Heart left ventricle (tissue), 16 donors: ENCODE measurements at regions not wholly inside any gene's neighbourhood (a gene's known extent, or its start where the extent isn't known, plus 50 kb on each side); places are given as distances from the start of the nearest gene placed in this dataset.

Source experiments
- ATAC-seq, 4 donors: fragments of 200-7000 bp; cut with Tn5 transposase; one replicate each; pipeline ENCODE4 v1.9.1; 2020 to 2022; ENCODE audit warnings: moderate library complexity in 4 of 4, mild to moderate bottlenecking in 3 of 4, moderate number of reproducible peaks in 1 of 4
- DNase-seq, 5 donors: peaks; one replicate each; pipeline ENCODE4 v3.0.0-alpha.2; 2020
- H3K27ac ChIP-seq, 12 donors: fragments of 200-600 bp; sonication (generic) in 4 of 12; one replicate each; pipeline versions ENCODE4 v1.5.0 to v1.8.0; 2016 to 2022; ENCODE audit warnings: mild to moderate bottlenecking in 2 of 12
- H3K27me3 ChIP-seq, 9 donors: fragments of 200-600 bp; sonication (generic) in 2 of 9; one replicate each; pipeline versions ENCODE4 v1.5.1 to v1.8.0; 2016 to 2022; ENCODE audit warnings: mild to moderate bottlenecking in 3 of 9
- H3K36me3 ChIP-seq, 9 donors: fragments of 200-600 bp; sonication (generic) in 2 of 9; one replicate each; pipeline versions ENCODE4 v1.5.0 to v1.8.0; 2018 to 2022; ENCODE audit warnings: mild to moderate bottlenecking in 2 of 9
- H3K4me1 ChIP-seq, 12 donors: fragments of 200-600 bp; sonication (generic) in 4 of 12; one replicate each; pipeline versions ENCODE4 v1.5.0 to v1.8.0; 2016 to 2022; ENCODE audit warnings: mild to moderate bottlenecking in 3 of 12
- H3K4me3 ChIP-seq, 12 donors: fragments of 200-600 bp; sonication (generic) in 4 of 12; one replicate each; pipeline versions ENCODE4 v1.5.0 to v1.8.0; 2017 to 2022; ENCODE audit warnings: mild to moderate bottlenecking in 9 of 12, moderate library complexity in 4 of 12
- H3K9me3 ChIP-seq, 12 donors: fragments of 200-600 bp; sonication (generic) in 4 of 12; one replicate each; pipeline versions ENCODE4 v1.5.0 to v1.8.0; 2016 to 2022; ENCODE audit warnings: mild to moderate bottlenecking in 1 of 12
- CTCF ChIP-seq, 12 donors: fragments of 200-600 bp; sonication (generic) in 4 of 12; IDR thresholded peaks; one replicate each; pipeline versions ENCODE4 v1.5.0 to v1.8.0; 2018 to 2022; ENCODE audit warnings: antibody characterized with exemption in 12 of 12, mild to moderate bottlenecking in 5 of 12
- POLR2A ChIP-seq, 2 donors: fragments of 450-650 bp; IDR thresholded peaks; one replicate each; pipeline ENCODE4 v1.6.1; 2017; ENCODE audit warnings: antibody characterized with exemption in 2 of 2, mild to moderate bottlenecking in 2 of 2, moderate library complexity in 2 of 2
- WGBS, 4 donors: extraction: QIAGEN DNeasy Blood & Tissue Kit in 2 of 4; methylation state at CpG; one replicate each; pipeline versions ENCODE4 v1.1.5 to v1.1.7; 2013 to 2018; 5-methylcytosine and 5-hydroxymethylcytosine counted together
- intact Hi-C, 10 donors: fragments of 100-400 bp; cut with DNase I; formaldehyde crosslinking; loops; one replicate each; pipeline versions ENCODE4 v1.11.1 to v1.14.2; 2022
- donor health status: ischemic (EF 13 %, LVEDD 7.1; RV severe dilation, severe dysfunction).
- donor health status: healthy with polysubstance abuse.
- donor health status: DM: no; HTN: yes; CAD: no.
- donor health status: DM: no; HTN: no; CAD: no.
- donor health status: ischemic (EF 25% LVEDD 6.9; RV normal size, moderate dysfunction).
- donor health status: ischemic (EF 25% LVEDD 5.7; RV mildly dilated, moderate dysfunction).
- donor health status: healthy.
- donor health status: DM: yes; HTN: yes; CAD: no.
- donor health status: ischemic (EF 35%, LVEDD 5.7; RV mildly dilated, moderate dysfunction).
- donor health status: nonischemic (EF 11% LVEDD 7.7; RV severe dilation, severe dysfunction).
- donor health status: DM: yes; HTN: yes; CAD: no.
- donor health status: PGD.
- donor health status: ischemic (EF 29% LVEDD 5.4; RV normal size, mild dysfunction).
- donor health status: nonischemic (EF 23%, LVEDD 6.1; RV moderate dilation, normal function).

- no peak for DNase-seq
- Histone ChIP-seq H3K9me3 (no peaks in the 10 kb centered on the region), H3K27me3 (no peaks in the 10 kb centered on the region), H3K4me1 (peaks cover 0 to 60% (median 28%) of the 10 kb centered on the region in 12 donors), H3K27ac (peak overlapping the region in 3 of 12 donors; percentile 2 to 20 (median 7)), H3K4me3 (no peak overlapping the region), H3K36me3 (no peaks in the 10 kb centered on the region)
- intact Hi-C loops, result no loop called here
- no peak for TF ChIP-seq POLR2A (IDR thresholded peaks at IDR 0.05)
- no peak for ATAC-seq
- 39 to 50% (median 44%) methylated on average over 3 of the region's 3 CpGs for WGBS, 4 donors
Measured at GRCh38 chr13:39253774-39254173, 215.5 kb downstream of the NHLRC3 start.

- DNase-seq, result no peak
- H3K4me1 ChIP-seq, result peaks cover 0 to 61% (median 28%) of the 10 kb centered on the region in 12 donors
Measured at GRCh38 chr13:39254601-39255000, 216.3 kb downstream of the NHLRC3 start.

DNA sequence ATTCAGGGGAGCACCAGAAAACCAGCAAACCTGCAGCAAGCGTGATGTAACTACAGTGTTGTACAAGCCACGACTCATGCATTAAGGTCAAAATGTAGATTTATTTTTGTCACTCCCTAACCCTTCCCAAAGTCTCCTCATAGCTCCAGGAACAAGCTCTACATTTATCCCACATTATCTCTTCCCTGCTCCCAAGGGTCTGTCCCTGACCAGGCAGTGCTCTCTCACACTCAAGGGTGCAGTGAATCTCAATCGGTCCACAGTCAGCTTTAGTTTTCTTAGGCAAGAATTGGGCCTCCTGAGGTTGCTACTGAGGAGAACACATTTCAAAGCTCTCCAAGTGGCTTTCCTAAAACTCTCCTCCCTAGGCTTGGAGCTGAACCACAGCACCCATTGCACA lies 219.4 kb downstream of the NHLRC3 start:
- TF ChIP-seq POLR2A (IDR thresholded peaks at IDR 0.05), result no peak
- intact Hi-C loops, result loop anchor here in 1 of 10 donors (5.0 kb wide), 1 partner anchor 110 kb away; no protein-coding TSS in a partner anchor
- no peak overlapping the region for H3K4me3 ChIP-seq
- peak overlapping the region in 11 of 12 donors; percentile 41 to 80 (median 66) for H3K27ac ChIP-seq
- H3K36me3 ChIP-seq, result no peaks in the 10 kb centered on the region
- peak; percentile 89 to 94 (median 92) for ATAC-seq
- H3K27me3 ChIP-seq, result no peaks in the 10 kb centered on the region
- DNase-seq, result peak in 4 of 5 donors; percentile 36 to 56 (median 48)
- peaks cover 5 to 77% (median 44%) of the 10 kb centered on the region in 12 donors for H3K4me1 ChIP-seq
- H3K9me3 ChIP-seq, result no peaks in the 10 kb centered on the region
- 33 to 40% (median 35%) methylated on average over 3 of the region's 3 CpGs for WGBS, 4 donors

More at GRCh38 chr13:39254601-39255000, 216.3 kb downstream of the NHLRC3 start:
- Histone ChIP-seq H3K9me3 (no peaks in the 10 kb centered on the region), H3K27me3 (no peaks in the 10 kb centered on the region), H3K36me3 (no peaks in the 10 kb centered on the region), H3K27ac (peak overlapping the region in 4 of 12 donors; percentile 13 to 43 (median 22)), H3K4me3 (no peak overlapping the region)
- 31 to 50% (median 39%) methylated on average over 5 of the region's 5 CpGs for WGBS, 4 donors
- intact Hi-C loops, result no loop called here
- TF ChIP-seq CTCF (IDR thresholded peaks at IDR 0.05) (no peak), POLR2A (IDR thresholded peaks at IDR 0.05) (no peak)
- no peak for ATAC-seq

- Histone ChIP-seq H3K9me3 (no peaks in the 10 kb centered on the region), H3K27ac (peak overlapping the region in 7 of 12 donors; percentile 18 to 80 (median 35)), H3K36me3 (no peaks in the 10 kb centered on the region), H3K4me3 (no peak overlapping the region), H3K27me3 (no peaks in the 10 kb centered on the region), H3K4me1 (peaks cover 5 to 79% (median 43%) of the 10 kb centered on the region in 12 donors)
- ATAC-seq (no peak), DNase-seq (no peak)
- 32 to 41% (median 36%) methylated on average over 2 of the region's 2 CpGs for WGBS, 4 donors
- TF ChIP-seq POLR2A (IDR thresholded peaks at IDR 0.05), result no peak
- TF ChIP-seq CTCF (IDR thresholded peaks at IDR 0.05), result no peak
- intact Hi-C loops, result loop anchor here (5.0 to 10.0 kb wide), 7 partner anchors 57 to 353 kb away; no protein-coding TSS in a partner anchor
Measured at GRCh38 chr13:39259371-39260140, 221.3 kb downstream of the NHLRC3 start.

DNA sequence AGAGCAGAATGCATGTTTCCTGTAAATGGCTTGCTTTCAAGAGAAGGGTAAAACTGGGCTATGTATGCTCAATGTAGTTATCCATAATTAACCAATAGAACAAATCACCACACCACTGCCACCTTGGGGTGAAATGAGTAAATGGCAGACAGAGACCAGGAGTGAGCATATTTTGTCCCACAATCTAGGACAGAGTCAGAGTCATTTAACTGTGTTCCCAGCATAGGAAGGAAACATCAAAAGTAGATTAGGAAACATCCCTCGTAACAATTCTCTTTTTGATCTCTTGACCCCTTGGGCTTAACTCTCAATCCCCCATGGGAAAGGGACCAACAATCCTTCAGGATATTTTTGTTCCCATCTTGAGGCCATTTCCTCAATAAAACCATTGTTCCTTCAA lies 224.8 kb downstream of the NHLRC3 start:
- TF ChIP-seq CTCF (IDR thresholded peaks at IDR 0.05), result peak; percentile 54 to 82 (median 71)
- no peak for TF ChIP-seq POLR2A (IDR thresholded peaks at IDR 0.05)
- peaks cover 0 to 4% (median 0%) of the 10 kb centered on the region in 12 donors for H3K9me3 ChIP-seq
- peak overlapping the region in 8 of 12 donors; percentile 13 to 80 (median 46) for H3K27ac ChIP-seq
- no peak overlapping the region for H3K4me3 ChIP-seq
- intact Hi-C loops, result loop anchor here (1.0 to 10.0 kb wide), 11 partner anchors 61 to 349 kb away; no protein-coding TSS in a partner anchor
- H3K36me3 ChIP-seq, result no peaks in the 10 kb centered on the region
- peak in 4 of 5 donors; percentile 37 to 42 (median 41) for DNase-seq
- WGBS, 4 donors, result 0 to 12% (median 2%) methylated on average over 1 of the region's 1 CpG
- peak; percentile 76 to 89 (median 88) for ATAC-seq
- H3K27me3 ChIP-seq, result no peaks in the 10 kb centered on the region
- H3K4me1 ChIP-seq, result peaks cover 5 to 59% (median 31%) of the 10 kb centered on the region in 12 donors
